ENCODE measurements at regions not wholly inside any gene's neighbourhood (a gene's known extent, or its start where the extent isn't known, plus 50 kb on each side); places are given as distances from the start of the nearest gene placed in this dataset.

GRCh38 chr12:47549258-47549657, 156.6 kb downstream of the RPAP3 start:
- no peak for DNase-seq
- 73% methylated on average over 3 of the region's 3 CpGs for WGBS (ENCODE audit: insufficient coverage, low coverage, low lambda C conversion rate, missing lambda C conversion rate)
- H3K4me1 ChIP-seq = no peaks in the 10 kb centered on the region
- no peak for ATAC-seq
- intact Hi-C loops (cut with DNase I) = no loop called here
- no peaks in the 10 kb centered on the region for H3K27me3 ChIP-seq
- no peaks in the 10 kb centered on the region for H3K9me3 ChIP-seq
- no peak overlapping the region for H3K27ac ChIP-seq
- H3K36me3 ChIP-seq = no peaks in the 10 kb centered on the region
- no peak for TF ChIP-seq POLR2A (IDR thresholded peaks at IDR 0.05)
- no peak for TF ChIP-seq CTCF (IDR thresholded peaks at IDR 0.05)
- no peak overlapping the region for H3K4me3 ChIP-seq

GRCh38 chr12:47548401-47548800, 157.4 kb downstream of the RPAP3 start:
- Histone ChIP-seq H3K4me1 (no peaks in the 10 kb centered on the region), H3K27ac (no peak overlapping the region), H3K9me3 (no peaks in the 10 kb centered on the region), H3K27me3 (no peaks in the 10 kb centered on the region), H3K4me3 (no peak overlapping the region), H3K36me3 (no peaks in the 10 kb centered on the region)
- intact Hi-C loops (cut with DNase I) = no loop called here
- DNase-seq (no peak), ATAC-seq (no peak)
- TF ChIP-seq POLR2A (IDR thresholded peaks at IDR 0.05) (no peak), CTCF (IDR thresholded peaks at IDR 0.05) (no peak)

GRCh38 chr12:47547077-47547476, 158.8 kb downstream of the RPAP3 start:
- Histone ChIP-seq H3K27ac (no peak overlapping the region), H3K27me3 (no peaks in the 10 kb centered on the region), H3K4me3 (no peak overlapping the region), H3K36me3 (no peaks in the 10 kb centered on the region), H3K9me3 (no peaks in the 10 kb centered on the region), H3K4me1 (no peaks in the 10 kb centered on the region)
- 89% methylated on average over 6 of the region's 6 CpGs for WGBS (ENCODE audit: insufficient coverage, low coverage, low lambda C conversion rate, missing lambda C conversion rate)
- intact Hi-C loops (cut with DNase I) = no loop called here
- ATAC-seq = no peak
- DNase-seq = no peak
- TF ChIP-seq POLR2A (IDR thresholded peaks at IDR 0.05) = no peak
- TF ChIP-seq CTCF (IDR thresholded peaks at IDR 0.05) = no peak

- H3K27ac ChIP-seq = no peak overlapping the region
- no peak for ATAC-seq
Observed at GRCh38 chr12:47545938-47546609, 159.8 kb downstream of the RPAP3 start.

More at GRCh38 chr12:47545938-47546609, 159.8 kb downstream of the RPAP3 start:
- Histone ChIP-seq H3K27me3 (no peaks in the 10 kb centered on the region), H3K9me3 (no peaks in the 10 kb centered on the region), H3K4me3 (no peak overlapping the region), H3K36me3 (no peaks in the 10 kb centered on the region), H3K4me1 (no peaks in the 10 kb centered on the region)
- TF ChIP-seq POLR2A (IDR thresholded peaks at IDR 0.05) = no peak
- no peak for TF ChIP-seq CTCF (IDR thresholded peaks at IDR 0.05)
- no peak for DNase-seq
- 71% methylated on average over 5 of the region's 6 CpGs for WGBS (ENCODE audit: insufficient coverage, low coverage, low lambda C conversion rate, missing lambda C conversion rate)
- intact Hi-C loops (cut with DNase I) = no loop called here
